H1 (cell line): ENCODE measurements at regions not wholly inside any gene's neighbourhood (a gene's known extent, or its start where the extent isn't known, plus 50 kb on each side); places are given as distances from the start of the nearest gene placed in this dataset.

Experiments
- CHD2 ChIP-seq: IDR thresholded peaks from 2 replicates; pipeline ENCODE4 v1.6.1; 2012; ENCODE audit warnings: low read length, improper control_type of control experiment
- CTCF ChIP-seq, 3 experiments: IDR thresholded peaks; 1 replicate in 2 of 3; 2 replicates in 1 of 3; pipeline versions ENCODE4 v1.5.1 to v1.6.1; 2011; ENCODE audit warnings: low read length in 3 of 3, mild to moderate bottlenecking in 3 of 3, inconsistent platforms in 2 of 3, low read depth in 1 of 3, moderate library complexity in 1 of 3; ENCODE audit not compliant: insufficient read depth in 1 of 3; ENCODE audit errors: control extremely low read depth in 1 of 3
- GABPA ChIP-seq: IDR thresholded peaks from 2 replicates; pipeline ENCODE4 v1.6.1; 2011; ENCODE audit warnings: mild to moderate bottlenecking, low read length, moderate library complexity, borderline replicate concordance; ENCODE audit not compliant: insufficient read depth
- POLR2AphosphoS5 ChIP-seq: IDR thresholded peaks from 2 replicates; pipeline ENCODE4 v1.6.1; 2011; ENCODE audit warnings: low read depth, low read length
- RFX5 ChIP-seq: IDR thresholded peaks from 2 replicates; pipeline ENCODE4 v1.6.1; 2011; ENCODE audit warnings: low read depth, low read length, improper control_type of control experiment, borderline replicate concordance
- YY1 ChIP-seq: IDR thresholded peaks from 2 replicates; pipeline ENCODE4 v1.6.1; 2011; ENCODE audit warnings: low read depth, mild to moderate bottlenecking, low read length

- no peak for TF ChIP-seq CTCF (IDR thresholded peaks at IDR 0.05; ENCODE audit: control extremely low read depth in 1 of 3, insufficient read depth in 1 of 3, low read depth in 1 of 3, low read length in 3 of 3)
- no peak for TF ChIP-seq POLR2AphosphoS5
- TF ChIP-seq CHD2: no peak
- TF ChIP-seq GABPA: no peak
- no peak for TF ChIP-seq YY1
- TF ChIP-seq RFX5: no peak
Observed at GRCh38 chr3:107205358-107205757, 171.9 kb upstream of the CCDC54 start.
